B cell (primary cell): ENCODE measurements at regions not wholly inside any gene's neighbourhood (a gene's known extent, or its start where the extent isn't known, plus 50 kb on each side); places are given as distances from the start of the nearest gene placed in this dataset.

ENCODE experiments used
- ATAC-seq: fragments of 200-7000 bp; cut with Tn5 transposase; one replicate; pipeline ENCODE4 v1.10.0; 2021; ENCODE audit warnings: low read depth, mild to moderate bottlenecking, moderate number of reproducible peaks, moderate library complexity
- CTCF ChIA-PET: fragments of 350-600 bp; sonication (Branson Sonifier 250); formaldehyde crosslinking; loops from one replicate; lab custom pipeline; 2021; ENCODE audit warnings: antibody characterized with exemption, inconsistent platforms; lab: Charles Lee
- POLR2A ChIA-PET: fragments of 350-600 bp; sonication (Branson Sonifier 250); formaldehyde crosslinking; loops from one replicate; lab custom pipeline; 2021; ENCODE audit warnings: antibody characterized with exemption; lab: Charles Lee
- DNase-seq: peaks from one replicate; pipeline ENCODE4 v3.0.0; 2013
- H2AFZ ChIP-seq: 2 replicates; pipeline ENCODE4 v1.6.1; 2012; ENCODE audit warnings: mild to moderate bottlenecking, low read depth, low read length; ENCODE audit not compliant: insufficient read depth, poor library complexity, severe bottlenecking
- H3K27ac ChIP-seq, 2 donors: 1 replicate in 1 of 2; 2 replicates in 1 of 2; pipeline ENCODE4 v1.5.1; 2012 to 2013; ENCODE audit warnings: low read length in 2 of 2, mild to moderate bottlenecking in 2 of 2, moderate library complexity in 1 of 2
- H3K27me3 ChIP-seq, 4 experiments: fragments of 200-600 bp in 1 of 4; sonication (generic) in 1 of 4; replicated peaks in 1 of 4; 1 replicate in 2 of 4; 2 replicates in 2 of 4; pipeline versions ENCODE4 v1.6.1 to v1.7.0; 2013 to 2016; ENCODE audit warnings: low read length in 3 of 4, mild to moderate bottlenecking in 2 of 4, mixed read lengths in 1 of 4, moderate library complexity in 1 of 4; ENCODE audit not compliant: insufficient read depth in 4 of 4, control insufficient read depth in 3 of 4; ENCODE audit errors: control extremely low read depth in 1 of 4
- H3K36me3 ChIP-seq, 2 experiments: replicated peaks in 1 of 2; 1 replicate in 1 of 2; 2 replicates in 1 of 2; pipeline versions ENCODE4 v1.6.1 to v1.7.1; 2013; ENCODE audit warnings: low read length in 1 of 2; ENCODE audit not compliant: insufficient read depth in 2 of 2, control insufficient read depth in 1 of 2; ENCODE audit errors: control extremely low read depth in 1 of 2, extremely low read depth in 1 of 2
- H3K4me1 ChIP-seq, 2 donors: fragments of 200-600 bp in 1 of 2; sonication (generic) in 1 of 2; 1 replicate in 1 of 2; 2 replicates in 1 of 2; pipeline versions ENCODE4 v1.5.1 to v1.6.1; 2013 to 2017; ENCODE audit warnings: low read length in 2 of 2; ENCODE audit not compliant: control insufficient read depth in 2 of 2, insufficient read depth in 2 of 2
- H3K4me2 ChIP-seq: replicated peaks from 2 replicates; pipeline ENCODE3; 2012; ENCODE audit warnings: mild to moderate bottlenecking, low read depth, low read length; ENCODE audit not compliant: poor library complexity, severe bottlenecking
- H3K4me3 ChIP-seq, 5 experiments: fragments of 200-600 bp in 1 of 5; sonication (generic) in 1 of 5; 1 replicate in 3 of 5; 2 replicates in 2 of 5; pipeline versions ENCODE4 v1.5.1 to v1.7.0; 2011 to 2016; ENCODE audit warnings: low read length in 4 of 5, mild to moderate bottlenecking in 4 of 5, low read depth in 2 of 5, control low read depth in 1 of 5, moderate library complexity in 1 of 5; ENCODE audit not compliant: insufficient read depth in 1 of 5; ENCODE audit errors: control extremely low read depth in 1 of 5, extremely low read depth in 1 of 5
- H3K79me2 ChIP-seq: fragments of 200-600 bp; sonication (generic); one replicate; pipeline ENCODE4 v1.6.0; 2016; ENCODE audit warnings: low read length; ENCODE audit not compliant: control insufficient read depth, insufficient read depth
- H3K9ac ChIP-seq: fragments of 200-600 bp; sonication (generic); 2 replicates; pipeline ENCODE4 v1.6.1; 2017; ENCODE audit warnings: mild to moderate bottlenecking, low read length, moderate library complexity
- H3K9me3 ChIP-seq, 3 donors: one replicate each; pipeline versions ENCODE4 v1.6.1 to v1.7.1; 2013; ENCODE audit warnings: low read length in 2 of 3; ENCODE audit not compliant: control insufficient read depth in 2 of 3, insufficient read depth in 1 of 3; ENCODE audit errors: control extremely low read depth in 1 of 3
- H4K20me1 ChIP-seq: 2 replicates; pipeline ENCODE4 v1.6.0; 2012; ENCODE audit warnings: mild to moderate bottlenecking, low read length; ENCODE audit not compliant: insufficient read depth, control insufficient read depth, poor library complexity, severe bottlenecking
- H3K27ac Mint-ChIP-seq: one replicate; pipeline ENCODE4 v1.8.0; 2021; ENCODE audit warnings: mixed read lengths
- H3K27me3 Mint-ChIP-seq: one replicate; pipeline ENCODE4 v1.8.0; 2021; ENCODE audit warnings: mixed read lengths
- H3K4me1 Mint-ChIP-seq: one replicate; pipeline ENCODE4 v1.8.0; 2021; ENCODE audit warnings: mixed read lengths
- H3K4me3 Mint-ChIP-seq: one replicate; pipeline ENCODE4 v1.8.0; 2021; ENCODE audit warnings: mixed read lengths
- H3K9me3 Mint-ChIP-seq: one replicate; pipeline ENCODE4 v1.8.0; 2022; ENCODE audit warnings: mixed read lengths; ENCODE audit not compliant: insufficient read depth
- EZH2 ChIP-seq: IDR thresholded peaks from 2 replicates; pipeline ENCODE4 v1.6.1; 2012; ENCODE audit warnings: borderline replicate concordance, low read depth, mild to moderate bottlenecking, moderate library complexity, low read length; ENCODE audit not compliant: insufficient read depth, poor library complexity, severe bottlenecking
- WGBS: methylation state at CpG from one replicate; pipeline ENCODE4 v1.1.5; 2013; ENCODE audit warnings: missing lambda C conversion rate; ENCODE audit not compliant: insufficient coverage; 5-methylcytosine and 5-hydroxymethylcytosine counted together
- intact Hi-C: fragments of 100-400 bp; cut with micrococcal nuclease; formaldehyde crosslinking; loops from one replicate; pipeline ENCODE4 v1.10.0; 2022
- TF ChIP-seq, protein P1 (sequence below): fragments of 200-600 bp; IDR thresholded peaks from one replicate; pipeline ENCODE4 v1.8.0; 2022; ENCODE audit warnings: antibody characterized with exemption, mild to moderate bottlenecking

DNA sequence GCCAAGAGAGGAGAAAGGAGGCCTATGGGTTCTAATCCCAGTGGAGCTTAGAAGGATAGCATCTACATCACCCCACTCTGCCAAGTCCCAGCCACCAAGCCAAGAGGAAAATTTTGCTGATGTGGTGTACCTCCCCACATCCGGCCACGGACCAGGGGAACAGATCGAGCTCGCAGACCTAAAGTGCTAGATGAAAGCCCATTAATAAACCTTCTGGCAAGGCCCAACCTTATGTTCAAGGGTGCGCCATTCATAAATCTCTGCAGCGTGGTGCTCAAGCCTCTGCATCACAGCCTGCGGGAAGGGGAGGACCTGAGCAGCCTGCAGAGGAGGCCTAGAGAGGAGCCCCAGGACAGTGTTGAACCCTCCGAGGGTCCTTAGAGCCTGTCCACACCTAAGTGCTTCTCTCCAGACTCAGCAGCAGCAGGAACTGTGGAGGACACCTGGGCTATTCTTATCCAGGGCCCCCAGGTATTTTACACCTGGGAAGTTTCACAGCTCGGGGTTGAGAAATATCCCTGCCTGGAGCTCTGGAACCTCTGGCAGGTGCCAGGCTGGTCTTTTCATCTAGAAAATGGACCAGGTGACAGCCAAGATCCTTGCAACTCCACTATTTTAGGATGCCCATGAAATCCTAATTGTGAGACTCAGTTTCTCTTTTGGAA is 68.0 kb downstream of the MRPL46 start:
- no peaks in the 10 kb centered on the region for H4K20me1 ChIP-seq
- H3K79me2 ChIP-seq: no peaks in the 10 kb centered on the region
- H3K4me2 ChIP-seq: no peak overlapping the region
- no peaks in the 10 kb centered on the region for H3K27me3 ChIP-seq
- no peaks in the 10 kb centered on the region for H3K36me3 ChIP-seq
- Mint-ChIP-seq H3K4me3 (no peak overlapping the region), H3K4me1 (peaks cover 32% of the 10 kb centered on the region), H3K27me3 (no peaks in the 10 kb centered on the region), H3K27ac (no peak overlapping the region), H3K9me3 (no peaks in the 10 kb centered on the region)
- ChIA-PET POLR2A (no interaction called here), CTCF (no interaction called here)
- H3K9ac ChIP-seq: no peak overlapping the region
- H2AFZ ChIP-seq: no peak overlapping the region
- H3K27ac ChIP-seq: no peak overlapping the region
- no peak overlapping the region for H3K4me3 ChIP-seq
- TF ChIP-seq EZH2: no peak
- TF ChIP-seq, protein P1, sequence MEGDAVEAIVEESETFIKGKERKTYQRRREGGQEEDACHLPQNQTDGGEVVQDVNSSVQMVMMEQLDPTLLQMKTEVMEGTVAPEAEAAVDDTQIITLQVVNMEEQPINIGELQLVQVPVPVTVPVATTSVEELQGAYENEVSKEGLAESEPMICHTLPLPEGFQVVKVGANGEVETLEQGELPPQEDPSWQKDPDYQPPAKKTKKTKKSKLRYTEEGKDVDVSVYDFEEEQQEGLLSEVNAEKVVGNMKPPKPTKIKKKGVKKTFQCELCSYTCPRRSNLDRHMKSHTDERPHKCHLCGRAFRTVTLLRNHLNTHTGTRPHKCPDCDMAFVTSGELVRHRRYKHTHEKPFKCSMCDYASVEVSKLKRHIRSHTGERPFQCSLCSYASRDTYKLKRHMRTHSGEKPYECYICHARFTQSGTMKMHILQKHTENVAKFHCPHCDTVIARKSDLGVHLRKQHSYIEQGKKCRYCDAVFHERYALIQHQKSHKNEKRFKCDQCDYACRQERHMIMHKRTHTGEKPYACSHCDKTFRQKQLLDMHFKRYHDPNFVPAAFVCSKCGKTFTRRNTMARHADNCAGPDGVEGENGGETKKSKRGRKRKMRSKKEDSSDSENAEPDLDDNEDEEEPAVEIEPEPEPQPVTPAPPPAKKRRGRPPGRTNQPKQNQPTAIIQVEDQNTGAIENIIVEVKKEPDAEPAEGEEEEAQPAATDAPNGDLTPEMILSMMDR: no peak
- ATAC-seq (no peak), DNase-seq (no peak)
- peaks cover 22 to 27% of the 10 kb centered on the region in 2 donors for H3K4me1 ChIP-seq
- intact Hi-C loops: no loop called here
- H3K9me3 ChIP-seq: peaks cover 0 to 5% (median 0%) of the 10 kb centered on the region in 3 donors
- WGBS: 87% methylated on average over 9 of the region's 9 CpGs

DNA sequence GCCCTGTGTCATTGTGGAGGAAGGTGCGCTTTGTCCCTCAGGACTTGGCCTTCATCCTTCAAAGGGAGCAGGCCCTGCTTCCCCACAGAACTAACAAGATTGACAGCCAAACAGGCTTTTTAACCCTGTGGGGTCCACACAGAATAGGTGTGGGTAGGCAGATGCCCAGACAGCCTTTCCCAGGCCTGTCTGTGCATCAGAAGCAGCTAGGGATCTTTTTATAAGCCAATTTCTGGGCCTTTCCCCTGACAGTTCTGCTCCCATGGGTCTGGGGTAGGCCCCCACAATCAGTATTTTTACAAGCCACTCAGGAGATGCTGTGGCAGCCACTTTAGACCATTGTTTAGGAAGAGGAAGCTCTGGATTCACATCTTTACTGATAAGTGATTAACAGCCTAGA is 69.2 kb downstream of the MRPL46 start:
- Histone ChIP-seq H3K36me3 (no peaks in the 10 kb centered on the region), H3K9me3 (peaks cover 0 to 5% (median 0%) of the 10 kb centered on the region in 3 donors), H2AFZ (no peak overlapping the region), H4K20me1 (no peaks in the 10 kb centered on the region), H3K79me2 (no peaks in the 10 kb centered on the region), H3K4me1 (peaks cover 24 to 26% of the 10 kb centered on the region in 2 donors), H3K4me3 (no peak overlapping the region), H3K4me2 (no peak overlapping the region), H3K27me3 (no peaks in the 10 kb centered on the region), H3K9ac (no peak overlapping the region), H3K27ac (no peak overlapping the region)
- Mint-ChIP-seq H3K4me1 (peaks cover 25% of the 10 kb centered on the region), H3K27me3 (no peaks in the 10 kb centered on the region), H3K27ac (no peak overlapping the region), H3K4me3 (no peak overlapping the region), H3K9me3 (no peaks in the 10 kb centered on the region)
- DNase-seq: no peak
- intact Hi-C loops: no loop called here
- TF ChIP-seq EZH2: no peak
- TF ChIP-seq, protein P1: no peak
- CTCF ChIA-PET: no interaction called here
- 100% methylated on average over 1 of the region's 1 CpG for WGBS
- POLR2A ChIA-PET: no interaction called here
- no peak for ATAC-seq
